ENCODE measurements at regions not wholly inside any gene's neighbourhood (a gene's known extent, or its start where the extent isn't known, plus 50 kb on each side); places are given as distances from the start of the nearest gene placed in this dataset.

DNA sequence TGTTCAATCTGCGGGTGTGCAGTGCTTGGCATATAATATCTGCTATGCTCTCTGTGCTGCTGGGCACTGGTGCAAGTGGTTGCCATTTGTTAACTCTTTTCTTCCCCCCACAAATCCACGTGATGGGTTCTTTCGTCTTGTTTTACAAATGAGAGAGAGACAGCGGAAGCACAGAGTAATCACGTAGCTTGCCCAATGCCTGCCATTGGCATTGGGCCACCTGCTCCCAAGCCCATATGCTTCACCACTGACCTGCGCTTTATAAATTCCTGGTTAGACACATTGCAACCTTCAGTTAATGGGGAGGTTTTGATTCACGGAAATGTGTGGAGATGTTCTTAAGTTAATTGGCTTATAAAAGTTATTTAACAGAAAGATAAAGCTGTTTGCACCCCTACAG, 194.8 kb upstream of the ADAMTS16 start:
- Histone ChIP-seq H3K4me1 (replicated peaks in 1 of 2) (peaks cover 0 to 17% of the 10 kb centered on the region in 2 donors), H3K4me3 (no peak overlapping the region), H3K27ac (no peak overlapping the region)
- WGBS, 10 experiments: 40 to 100% (median 86%) methylated on average over 1 to 7 of the region's 7 CpGs; no CpG with 5 or more reads in 1 of the 10 experiments
- in situ Hi-C loops (cut with MboI; ENCODE audit: low pct_unique_long_range_greater_than_20kb in 2 of 9, low sequenced_read_pairs in 9 of 9, unreplicated experiment in 9 of 9): no loop called here
- ATAC-seq (replicated peaks in 6 of 8): no peak

DNA sequence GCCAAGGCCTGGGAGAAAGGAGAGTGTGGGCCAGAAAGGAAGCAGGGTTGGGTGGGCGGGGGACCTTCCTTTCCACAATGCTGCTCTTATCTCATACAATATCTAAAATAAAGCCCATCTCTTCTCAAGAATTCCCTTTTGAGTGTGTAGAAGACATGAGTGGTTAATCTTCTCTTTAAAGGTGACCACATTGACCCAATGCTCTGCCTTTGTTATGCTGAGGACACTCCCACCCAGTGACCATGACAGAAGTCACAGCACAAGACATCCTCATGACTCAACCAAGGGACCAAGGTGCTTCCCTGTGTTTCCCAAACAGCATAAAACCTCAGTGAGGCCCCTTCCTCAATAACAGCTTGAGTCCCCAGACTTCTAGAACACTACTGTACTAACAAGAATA, 193.0 kb upstream of the ADAMTS16 start:
- peaks cover 0 to 17% of the 10 kb centered on the region in 2 donors for H3K4me1 ChIP-seq (replicated peaks in 1 of 2)
- ATAC-seq (replicated peaks in 6 of 8): no peak
- no peak overlapping the region for H3K27ac ChIP-seq
- H3K4me3 ChIP-seq: no peak overlapping the region
- in situ Hi-C loops (cut with MboI; ENCODE audit: low pct_unique_long_range_greater_than_20kb in 2 of 9, low sequenced_read_pairs in 9 of 9, unreplicated experiment in 9 of 9): no loop called here
- WGBS, 10 experiments: no CpG with 5 or more reads among the region's 1 CpG

DNA sequence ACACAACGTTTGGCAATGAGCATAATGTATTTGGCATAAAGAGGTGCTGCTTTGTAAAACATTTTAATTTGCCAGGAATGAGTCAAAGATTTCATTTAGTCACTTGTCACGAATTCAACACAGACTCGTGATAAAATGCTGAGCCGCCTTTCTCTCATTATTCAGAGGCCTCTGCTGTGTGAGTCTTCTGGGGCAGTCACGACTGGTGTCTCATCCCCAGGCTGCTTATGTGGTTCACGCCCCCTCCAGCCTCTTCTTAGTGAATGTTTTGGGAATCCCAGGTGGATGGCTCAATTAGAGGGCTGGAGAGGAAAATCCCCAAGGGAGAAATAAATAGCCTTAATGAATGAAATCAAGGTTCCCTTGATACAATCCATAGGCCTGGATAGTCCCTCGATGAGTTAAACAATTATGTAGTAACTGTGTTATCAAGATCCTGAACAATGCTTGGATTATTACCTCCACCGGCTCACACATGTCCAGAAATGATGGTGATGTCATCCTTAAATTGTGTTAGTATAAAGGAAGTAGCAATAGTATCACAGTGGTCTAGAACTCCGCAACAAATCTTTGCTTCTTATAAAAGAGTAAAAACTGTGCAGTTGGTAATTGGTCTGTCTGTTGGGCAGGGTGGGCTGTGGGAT, 192.1 kb upstream of the ADAMTS16 start:
- in situ Hi-C loops (cut with MboI; ENCODE audit: low pct_unique_long_range_greater_than_20kb in 2 of 9, low sequenced_read_pairs in 9 of 9, unreplicated experiment in 9 of 9): no loop called here
- 18 to 80% (median 46%) methylated on average over 2 to 8 of the region's 9 CpGs; no CpG with 5 or more reads in 2 of the 10 experiments for WGBS, 10 experiments
- peaks cover 0 to 17% of the 10 kb centered on the region in 2 donors for H3K4me1 ChIP-seq (replicated peaks in 1 of 2)
- H3K27ac ChIP-seq: peak overlapping the region in 1 of 2 donors; percentile 52
- H3K4me3 ChIP-seq: no peak overlapping the region
- ATAC-seq (replicated peaks in 6 of 8): peak in 7 of 8 experiments; percentile 81 to 95 (median 87)

DNA sequence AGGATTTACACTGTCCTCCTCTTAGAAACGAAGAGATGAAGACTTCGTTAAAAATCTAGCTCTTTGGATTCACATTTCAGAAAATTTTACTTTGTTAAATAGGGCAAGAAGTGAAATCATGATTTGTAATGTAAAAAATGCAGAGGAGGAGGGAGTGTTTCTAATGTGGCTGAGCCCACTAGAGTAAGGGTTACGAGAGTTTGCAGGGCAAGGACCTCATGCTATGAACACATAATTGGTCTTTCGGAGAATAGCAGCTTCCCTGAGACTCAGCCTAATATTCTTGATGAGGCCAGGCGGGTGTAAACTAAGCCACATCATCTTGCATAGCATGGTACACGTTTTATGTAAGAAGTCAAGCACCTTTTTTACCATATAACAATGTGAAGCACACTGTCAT, 191.0 kb upstream of the ADAMTS16 start:
- peaks cover 0 to 28% of the 10 kb centered on the region in 2 donors for H3K4me1 ChIP-seq (replicated peaks in 1 of 2)
- WGBS, 10 experiments: 8 to 83% (median 63%) methylated on average over 1 to 6 of the region's 6 CpGs; no CpG with 5 or more reads in 3 of the 10 experiments
- H3K27ac ChIP-seq: no peak overlapping the region
- ATAC-seq (replicated peaks in 6 of 8): no peak
- in situ Hi-C loops (cut with MboI; ENCODE audit: low pct_unique_long_range_greater_than_20kb in 2 of 9, low sequenced_read_pairs in 9 of 9, unreplicated experiment in 9 of 9): no loop called here
- no peak overlapping the region for H3K4me3 ChIP-seq

DNA sequence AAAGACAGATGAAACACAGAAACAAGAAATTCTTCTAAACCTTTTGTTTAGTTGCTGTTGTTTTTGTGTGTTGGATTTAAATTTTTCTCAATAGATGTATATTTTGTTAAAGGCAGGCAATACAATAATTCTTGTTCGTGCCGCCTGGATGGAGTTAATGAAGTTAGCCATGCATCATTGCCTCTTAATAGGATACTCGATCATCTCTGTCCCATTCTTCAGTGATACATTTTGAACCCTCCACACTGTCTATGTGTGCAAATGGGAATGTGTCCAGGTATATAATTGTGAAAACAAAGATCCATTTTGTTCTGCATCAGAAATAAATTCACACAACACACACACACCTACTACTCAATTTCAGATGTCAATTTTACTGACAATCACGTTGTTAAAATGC, 186.6 kb upstream of the ADAMTS16 start:
- Histone ChIP-seq H3K27ac (no peak overlapping the region), H3K4me3 (no peak overlapping the region), H3K4me1 (replicated peaks in 1 of 2) (peaks cover 5 to 47% of the 10 kb centered on the region in 2 donors)
- in situ Hi-C loops (cut with MboI; ENCODE audit: low pct_unique_long_range_greater_than_20kb in 2 of 9, low sequenced_read_pairs in 9 of 9, unreplicated experiment in 9 of 9): no loop called here
- WGBS, 10 experiments: 0 to 72% (median 26%) methylated on average over 1 to 4 of the region's 4 CpGs; no CpG with 5 or more reads in 2 of the 10 experiments
- peak in 2 of 8 experiments; percentile 42 to 56 for ATAC-seq (replicated peaks in 6 of 8)

DNA sequence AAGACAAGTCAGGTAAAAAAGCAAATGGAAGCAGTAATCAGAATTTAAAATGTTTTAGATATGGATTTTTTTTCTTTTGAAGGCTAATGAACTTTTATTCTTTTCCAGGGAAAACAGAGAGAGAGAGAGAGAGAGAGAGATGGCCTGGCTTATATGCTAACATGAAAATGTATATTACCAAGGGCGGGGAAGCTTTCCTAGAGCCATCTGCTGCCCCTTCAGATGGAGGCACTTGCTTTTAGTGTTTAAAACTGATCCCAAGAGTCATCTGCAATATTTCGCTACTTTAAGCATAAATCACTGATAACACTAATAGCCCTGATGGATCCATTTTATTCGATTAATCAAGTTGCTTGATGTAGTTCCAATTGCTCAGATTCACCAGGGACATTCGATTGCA, 186.1 kb upstream of the ADAMTS16 start:
- in situ Hi-C loops (cut with MboI; ENCODE audit: low pct_unique_long_range_greater_than_20kb in 2 of 9, low sequenced_read_pairs in 9 of 9, unreplicated experiment in 9 of 9): no loop called here
- H3K4me3 ChIP-seq: no peak overlapping the region
- H3K27ac ChIP-seq: no peak overlapping the region
- peaks cover 5 to 44% of the 10 kb centered on the region in 2 donors for H3K4me1 ChIP-seq (replicated peaks in 1 of 2)
- WGBS, 10 experiments: 0 to 87% (median 54%) methylated on average over 1 to 4 of the region's 4 CpGs; no CpG with 5 or more reads in 1 of the 10 experiments
- peak in 5 of 8 experiments; percentile 28 to 66 (median 59) for ATAC-seq (replicated peaks in 6 of 8)

DNA sequence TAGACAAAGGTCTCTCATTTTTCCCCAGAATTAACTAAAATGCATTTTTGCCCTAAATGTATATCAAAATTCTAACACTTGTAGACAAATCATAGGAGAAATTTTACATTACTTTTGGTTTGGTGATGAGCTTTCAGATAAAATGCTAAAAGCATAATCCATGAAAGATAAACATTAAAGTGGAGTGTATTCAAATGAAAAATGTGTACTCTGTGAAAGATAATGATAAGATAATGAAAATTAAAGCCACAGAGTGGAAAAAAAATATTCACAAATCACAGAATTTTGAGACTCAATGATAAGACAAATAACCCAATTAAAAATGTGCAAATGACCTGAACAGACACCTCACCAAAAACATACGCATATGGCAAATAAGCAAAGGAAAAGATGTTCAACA, 176.9 kb upstream of the ADAMTS16 start:
- Histone ChIP-seq H3K27ac (no peak overlapping the region), H3K4me3 (no peak overlapping the region), H3K4me1 (replicated peaks in 1 of 2) (no peaks in the 10 kb centered on the region)
- WGBS, 10 experiments: 30 to 100% (median 100%) methylated on average over 1 of the region's 1 CpG
- in situ Hi-C loops (cut with MboI; ENCODE audit: low pct_unique_long_range_greater_than_20kb in 2 of 9, low sequenced_read_pairs in 9 of 9, unreplicated experiment in 9 of 9): no loop called here
- no peak for ATAC-seq (replicated peaks in 6 of 8)

DNA sequence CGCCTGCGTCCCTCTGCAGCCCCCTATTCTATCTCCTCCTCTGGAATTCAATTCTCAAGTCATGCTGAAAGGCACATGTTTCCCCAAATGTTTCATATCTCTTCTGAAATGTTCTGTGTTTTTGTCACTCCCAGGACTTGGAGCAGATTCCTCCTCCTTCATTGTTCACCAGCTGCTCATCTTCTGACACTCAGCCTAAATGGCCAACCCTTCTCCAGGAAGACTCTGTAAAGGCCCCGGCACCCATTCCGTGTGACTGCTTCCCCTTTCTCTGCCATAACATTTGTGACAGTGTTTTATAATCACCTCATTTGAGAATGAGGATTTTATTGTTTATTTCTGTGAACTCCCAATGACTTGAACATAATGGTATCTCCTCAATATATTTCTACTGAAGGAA, 170.8 kb upstream of the ADAMTS16 start:
- H3K4me1 ChIP-seq (replicated peaks in 1 of 2): no peaks in the 10 kb centered on the region
- in situ Hi-C loops (cut with MboI; ENCODE audit: low pct_unique_long_range_greater_than_20kb in 2 of 9, low sequenced_read_pairs in 9 of 9, unreplicated experiment in 9 of 9): no loop called here

DNA sequence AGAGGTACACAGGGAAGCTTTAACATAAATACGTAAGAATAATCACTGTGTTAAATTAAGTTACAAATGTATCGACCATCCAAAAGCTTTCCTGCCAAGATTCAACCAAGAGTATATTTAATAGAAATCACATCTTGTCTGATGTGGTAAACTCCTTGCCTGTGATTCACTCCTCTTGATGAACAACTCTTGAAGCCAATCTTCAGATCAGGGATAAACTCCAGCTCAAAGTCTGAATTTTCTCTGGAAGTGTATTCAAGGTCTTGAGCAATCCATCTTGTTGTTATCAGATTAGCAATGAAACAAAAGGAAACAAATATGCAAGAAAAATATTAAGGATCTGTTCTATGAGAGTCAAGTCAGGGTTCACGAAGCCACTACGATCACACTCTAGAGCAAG, 170.0 kb upstream of the ADAMTS16 start:
- in situ Hi-C loops (cut with MboI; ENCODE audit: low pct_unique_long_range_greater_than_20kb in 2 of 9, low sequenced_read_pairs in 9 of 9, unreplicated experiment in 9 of 9): no loop called here
- ATAC-seq (replicated peaks in 6 of 8): no peak
- H3K27ac ChIP-seq: no peak overlapping the region
- H3K4me3 ChIP-seq: no peak overlapping the region
- no peaks in the 10 kb centered on the region for H3K4me1 ChIP-seq (replicated peaks in 1 of 2)
- WGBS, 10 experiments: 49 to 100% (median 85%) methylated on average over 2 to 4 of the region's 4 CpGs

More for the DNA sequence above, 170.8 kb upstream of the ADAMTS16 start:
- no peak for ATAC-seq (replicated peaks in 6 of 8)
- Histone ChIP-seq H3K4me3 (no peak overlapping the region), H3K27ac (no peak overlapping the region)
- WGBS, 10 experiments: 6 to 100% (median 88%) methylated on average over 1 to 4 of the region's 4 CpGs; no CpG with 5 or more reads in 3 of the 10 experiments

DNA sequence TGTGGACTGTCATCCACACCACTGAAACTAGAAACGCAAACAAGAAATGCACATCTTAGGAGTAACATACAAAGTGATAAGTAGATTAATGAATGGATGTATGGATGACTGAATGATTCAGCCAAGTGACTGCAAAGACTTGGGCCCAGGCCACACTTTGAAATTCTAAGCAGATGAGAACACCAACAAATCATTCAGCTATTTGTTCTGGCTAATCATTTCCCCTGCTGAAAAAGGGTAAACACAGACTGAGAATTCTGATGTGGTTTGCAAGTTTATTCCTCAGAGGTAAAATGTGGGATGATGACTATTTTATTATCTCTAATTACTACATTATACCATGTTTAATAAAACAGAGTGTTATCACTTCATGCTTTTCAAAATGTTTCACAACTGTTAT, 163.2 kb upstream of the ADAMTS16 start:
- Histone ChIP-seq H3K4me1 (replicated peaks in 1 of 2) (peaks cover 2 to 5% of the 10 kb centered on the region in 2 donors), H3K27ac (no peak overlapping the region), H3K4me3 (no peak overlapping the region)
- in situ Hi-C loops (cut with MboI; ENCODE audit: low pct_unique_long_range_greater_than_20kb in 2 of 9, low sequenced_read_pairs in 9 of 9, unreplicated experiment in 9 of 9): no loop called here
- 14 to 40% methylated on average over 1 of the region's 1 CpG; no CpG with 5 or more reads in 8 of the 10 experiments for WGBS, 10 experiments
- ATAC-seq (replicated peaks in 6 of 8): peak in 4 of 8 experiments; percentile 42 to 76 (median 58)

DNA sequence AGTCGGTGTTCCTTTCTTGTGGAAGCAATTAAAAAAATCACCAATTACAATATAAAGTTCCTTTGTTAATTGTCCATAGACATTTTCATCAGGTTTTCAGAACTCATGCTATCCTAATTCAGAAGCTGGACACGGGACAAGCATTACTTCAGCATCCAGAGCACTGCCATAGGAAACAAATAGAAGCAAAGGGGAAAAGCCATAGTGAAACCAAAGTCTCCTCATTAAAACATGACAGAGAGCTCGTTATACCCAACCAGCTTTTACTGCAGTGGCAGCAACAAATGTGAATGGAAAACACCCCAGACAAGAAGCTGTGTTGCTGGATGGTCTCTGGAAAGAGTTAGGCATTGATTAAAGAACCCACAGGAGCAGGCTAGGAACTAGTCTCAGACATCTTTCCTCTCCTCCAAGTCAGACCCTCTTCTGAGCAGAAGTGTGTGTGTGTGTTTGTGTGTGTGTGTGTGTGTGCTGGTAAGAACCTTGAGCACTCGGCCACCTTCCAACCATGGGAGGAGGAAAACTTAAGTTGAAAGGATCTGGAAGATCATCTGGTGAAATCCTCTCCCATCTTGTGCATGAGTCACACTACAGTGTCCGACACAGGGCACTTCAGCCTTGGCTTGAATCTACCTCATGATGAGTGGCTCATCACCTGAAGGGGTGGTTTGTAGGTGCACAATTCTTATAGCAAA, 162.6 kb upstream of the ADAMTS16 start:
- peaks cover 2 to 5% of the 10 kb centered on the region in 2 donors for H3K4me1 ChIP-seq (replicated peaks in 1 of 2)
- ATAC-seq (replicated peaks in 6 of 8): peak in 1 of 8 experiments; percentile 18
- in situ Hi-C loops (cut with MboI; ENCODE audit: low pct_unique_long_range_greater_than_20kb in 2 of 9, low sequenced_read_pairs in 9 of 9, unreplicated experiment in 9 of 9): no loop called here
- no peak overlapping the region for H3K4me3 ChIP-seq
- WGBS, 10 experiments: 0 to 71% (median 40%) methylated on average over 1 to 4 of the region's 5 CpGs; no CpG with 5 or more reads in 1 of the 10 experiments
- no peak overlapping the region for H3K27ac ChIP-seq

DNA sequence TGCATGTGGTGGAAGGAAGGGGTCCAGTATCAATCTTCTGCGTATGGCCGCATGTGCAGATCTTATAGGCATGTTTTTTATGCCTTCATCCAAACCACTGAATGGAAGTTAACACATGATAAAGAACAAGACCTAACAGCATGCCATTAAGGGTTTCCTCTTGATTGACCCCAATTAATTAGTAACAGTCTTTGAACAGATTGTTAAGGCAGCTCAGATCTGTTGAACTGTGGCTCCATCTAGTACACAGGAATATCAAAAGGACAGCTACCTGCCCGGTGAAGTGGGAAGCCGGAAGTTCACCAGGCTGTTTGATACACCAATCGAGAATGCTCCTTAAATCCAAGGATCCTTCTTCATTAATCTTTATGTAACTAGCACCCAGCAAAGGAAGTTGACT, 159.9 kb upstream of the ADAMTS16 start:
- in situ Hi-C loops (cut with MboI; ENCODE audit: low pct_unique_long_range_greater_than_20kb in 2 of 9, low sequenced_read_pairs in 9 of 9, unreplicated experiment in 9 of 9): no loop called here
- Histone ChIP-seq H3K4me3 (no peak overlapping the region), H3K4me1 (replicated peaks in 1 of 2) (peaks cover 2 to 5% of the 10 kb centered on the region in 2 donors), H3K27ac (no peak overlapping the region)
- ATAC-seq (replicated peaks in 6 of 8): no peak
- WGBS, 10 experiments: 56 to 96% (median 81%) methylated on average over 1 to 5 of the region's 5 CpGs

DNA sequence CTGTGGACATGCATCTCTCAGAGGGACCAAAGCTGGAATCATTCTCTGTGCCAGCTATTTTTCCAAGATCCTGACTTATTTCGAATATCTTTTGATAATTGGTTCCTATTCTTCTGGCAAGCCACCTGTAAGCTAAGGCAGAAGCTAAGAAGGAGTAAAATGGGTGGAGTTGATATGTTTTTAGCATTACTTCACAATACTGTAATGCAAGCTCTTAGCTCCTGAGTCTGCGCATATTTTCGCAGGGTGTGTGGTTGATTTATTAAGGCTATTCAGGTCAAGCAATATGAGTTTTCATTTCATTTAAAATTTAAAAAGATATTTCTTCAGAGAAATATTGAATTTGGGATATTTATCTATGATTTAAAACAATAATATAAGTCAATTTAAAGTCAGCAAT, 158.5 kb upstream of the ADAMTS16 start:
- Histone ChIP-seq H3K4me1 (replicated peaks in 1 of 2) (peaks cover 2 to 4% of the 10 kb centered on the region in 2 donors), H3K4me3 (no peak overlapping the region), H3K27ac (no peak overlapping the region)
- peak in 3 of 8 experiments; percentile 62 to 89 (median 76) for ATAC-seq (replicated peaks in 6 of 8)
- WGBS, 10 experiments: 4 to 100% (median 67%) methylated on average over 2 to 3 of the region's 3 CpGs; no CpG with 5 or more reads in 1 of the 10 experiments
- in situ Hi-C loops (cut with MboI; ENCODE audit: low pct_unique_long_range_greater_than_20kb in 2 of 9, low sequenced_read_pairs in 9 of 9, unreplicated experiment in 9 of 9): no loop called here

All from motor neuron (in vitro differentiated cells).